HCT116 (cell line): ENCODE measurements at regions not wholly inside any gene's neighbourhood (a gene's known extent, or its start where the extent isn't known, plus 50 kb on each side); places are given as distances from the start of the nearest gene placed in this dataset.

Experiments
- ATAC-seq: fragments of 200-7000 bp; cut with Tn5 transposase; 2 replicates; pipeline ENCODE4 v1.9.1; 2020; ENCODE audit warnings: mild to moderate bottlenecking, moderate library complexity
- BruUV-seq: library from RNA; stranded (reverse); fragments of 400-500 nt; replicated peaks from 2 replicates; lab custom pipeline; 2021; lab: Mats Ljungman, UMichigan
- CTCF ChIA-PET: fragments of 300-600 bp; sonication (Branson Sonifier 250); formaldehyde crosslinking; loops from one replicate; lab custom pipeline; 2021; ENCODE audit warnings: antibody characterized with exemption; lab: Charles Lee
- POLR2A ChIA-PET: fragments of 300-600, 350-600 bp; sonication (Branson Sonifier 250); formaldehyde crosslinking; loops from one replicate; lab custom pipeline; 2021; ENCODE audit warnings: antibody characterized with exemption; lab: Charles Lee
- RAD21 ChIA-PET, 2 experiments: fragments of 300-600 bp; sonication (Branson Sonifier 250); formaldehyde crosslinking; loops; one replicate each; lab custom pipeline; 2023; ENCODE audit warnings: low total read pairs in 2 of 2; ENCODE audit not compliant: uncharacterized antibody in 2 of 2, unreplicated experiment in 2 of 2, low non-redundant PET in 1 of 2; lab: Charles Lee
- DNase-seq: peaks from one replicate; pipeline ENCODE4 v3.0.0-alpha.2; 2010; ENCODE audit warnings: low read depth, low spot score
- H2AFZ ChIP-seq: fragments of 200-600 bp; shearing (Covaris generic), sonication (generic); 2 replicates; pipeline ENCODE4 v1.6.1; 2017; ENCODE audit warnings: low read depth, mixed run types, mixed read lengths, antibody characterized with exemption, low read length; ENCODE audit not compliant: poor library complexity, severe bottlenecking
- H3K27ac ChIP-seq: 2 replicates; pipeline ENCODE4 v1.5.1; 2012; ENCODE audit warnings: low read depth, low read length
- H3K27me3 ChIP-seq: fragments of 200-600 bp; sonication (generic); 2 replicates; pipeline ENCODE4 v1.6.1; 2016; ENCODE audit warnings: mixed run types, low read length, mixed read lengths; ENCODE audit not compliant: insufficient read depth
- H3K36me3 ChIP-seq, 2 experiments: fragments of 200-500 bp in 1 of 2; fragments of 200-600 bp in 1 of 2; sonication (Bioruptor generic) in 1 of 2; sonication (generic) in 1 of 2; 2 replicates each; pipeline versions ENCODE4 v1.5.1 to v1.6.1; 2014 to 2016; ENCODE audit warnings: low read length in 2 of 2, inconsistent platforms in 1 of 2, mixed read lengths in 1 of 2, mixed run types in 1 of 2; ENCODE audit not compliant: insufficient read depth in 2 of 2, control insufficient read depth in 1 of 2
- H3K4me1 ChIP-seq, 2 experiments: fragments of 200-600 bp in 1 of 2; sonication (generic) in 1 of 2; 2 replicates each; pipeline versions ENCODE4 v1.5.1 to v1.6.1; 2012 to 2017; ENCODE audit warnings: low read length in 2 of 2, inconsistent platforms in 1 of 2, mild to moderate bottlenecking in 1 of 2, mixed read lengths in 1 of 2, mixed run types in 1 of 2, moderate library complexity in 1 of 2; ENCODE audit not compliant: insufficient read depth in 2 of 2, control insufficient read depth in 1 of 2
- H3K4me2 ChIP-seq: fragments of 200-600 bp; sonication (generic); 2 replicates; pipeline ENCODE4 v1.6.1; 2017; ENCODE audit warnings: mixed run types, low read length, mixed read lengths
- H3K4me3 ChIP-seq, 2 experiments: fragments of 200-600 bp in 1 of 2; sonication (generic) in 1 of 2; replicated peaks in 1 of 2; 2 replicates each; pipeline ENCODE4 v1.5.1; 2011 to 2016; ENCODE audit warnings: low read length in 2 of 2, control low read depth in 1 of 2, low read depth in 1 of 2, mild to moderate bottlenecking in 1 of 2, mixed read lengths in 1 of 2, mixed run types in 1 of 2
- H3K79me2 ChIP-seq: fragments of 200-600 bp; sonication (generic); 2 replicates; pipeline ENCODE4 v1.6.1; 2017; ENCODE audit warnings: mild to moderate bottlenecking, mixed run types, low read length, moderate library complexity, mixed read lengths; ENCODE audit not compliant: insufficient read depth
- H3K9ac ChIP-seq: fragments of 200-600 bp; sonication (generic); 2 replicates; pipeline ENCODE4 v1.6.1; 2016; ENCODE audit warnings: low read length, mixed read lengths
- H3K9me2 ChIP-seq: fragments of 200-600 bp; sonication (generic), shearing (Covaris generic); 2 replicates; pipeline ENCODE4 v1.6.1; 2017; ENCODE audit warnings: mixed run types, mild to moderate bottlenecking, moderate library complexity; ENCODE audit not compliant: insufficient read depth
- H3K9me3 ChIP-seq, 2 experiments: fragments of 200-500 bp in 1 of 2; fragments of 200-600 bp in 1 of 2; sonication (Bioruptor generic) in 1 of 2; sonication (generic) in 1 of 2; 2 replicates each; pipeline ENCODE4 v1.6.1; 2014 to 2017; ENCODE audit warnings: low read length in 2 of 2, mixed read lengths in 2 of 2, inconsistent platforms in 1 of 2, low read depth in 1 of 2, mild to moderate bottlenecking in 1 of 2, mixed run types in 1 of 2, moderate library complexity in 1 of 2; ENCODE audit not compliant: control insufficient read depth in 1 of 2, insufficient read depth in 1 of 2
- H4K20me1 ChIP-seq: fragments of 200-600 bp; sonication (generic), shearing (Covaris generic); 2 replicates; pipeline ENCODE4 v1.6.1; 2017; ENCODE audit warnings: mixed run types, mild to moderate bottlenecking, moderate library complexity; ENCODE audit not compliant: insufficient read depth
- POLR2A ChIP-seq: IDR thresholded peaks from 2 replicates; pipeline ENCODE4 v1.7.0; 2011; ENCODE audit warnings: borderline replicate concordance; ENCODE audit not compliant: insufficient read depth, insufficient read length; ENCODE audit errors: extremely low read depth
- SP1 ChIP-seq: IDR thresholded peaks from 2 replicates; pipeline ENCODE4 v1.6.1; 2012; ENCODE audit warnings: low read depth
- TCF7L2 ChIP-seq: IDR thresholded peaks from 2 replicates; pipeline ENCODE4 v1.7.0; 2011; ENCODE audit warnings: borderline replicate concordance, inconsistent platforms; ENCODE audit not compliant: insufficient read depth, insufficient read length; ENCODE audit errors: extremely low read depth
- ZNF274 ChIP-seq: fragments of 200-500 bp; sonication (Bioruptor generic); IDR thresholded peaks from 2 replicates; pipeline ENCODE4 v1.6.1; 2014; ENCODE audit warnings: mild to moderate bottlenecking, low read depth, low read length, inconsistent platforms
- intact Hi-C: fragments of 100-400 bp; cut with micrococcal nuclease; formaldehyde crosslinking; loops from 2 replicates; pipeline ENCODE4 v1.10.0; 2022
- TF ChIP-seq, protein P1 (sequence below): IDR thresholded peaks from 2 replicates; pipeline ENCODE4 v1.6.1; 2012
- TF ChIP-seq, protein P2 (sequence below): IDR thresholded peaks from 2 replicates; pipeline ENCODE4 v1.6.1; 2012; ENCODE audit warnings: low read depth

DNA sequence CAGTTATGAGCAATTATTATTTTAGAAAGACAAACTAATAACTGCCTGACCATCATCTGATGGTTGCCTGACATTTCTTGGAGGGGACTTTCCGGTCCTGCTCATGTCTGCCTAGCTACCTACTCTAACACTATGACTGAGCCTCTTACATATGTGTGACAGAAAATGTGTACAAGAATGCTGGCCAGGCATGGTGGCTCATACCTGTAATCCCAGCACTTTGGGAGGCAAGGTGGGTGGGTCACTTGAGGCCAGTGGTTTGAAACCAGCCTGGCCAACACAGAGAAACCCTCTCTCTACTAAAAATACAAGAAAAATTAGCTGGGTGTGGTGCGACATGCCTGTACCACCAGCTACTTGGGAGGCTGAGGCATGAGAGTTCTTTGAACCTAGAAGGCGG, 666.3 kb downstream of the KCNJ3 start:
- DNase-seq (no peak), ATAC-seq (no peak)
- Histone ChIP-seq H4K20me1 (no peaks in the 10 kb centered on the region), H3K9me3 (no peaks in the 10 kb centered on the region), H3K27ac (no peak overlapping the region), H3K9ac (no peak overlapping the region), H3K9me2 (no peaks in the 10 kb centered on the region), H2AFZ (no peak overlapping the region), H3K4me1 (no peaks in the 10 kb centered on the region), H3K4me3 (no peak overlapping the region), H3K4me2 (no peak overlapping the region), H3K79me2 (no peaks in the 10 kb centered on the region), H3K27me3 (no peaks in the 10 kb centered on the region), H3K36me3 (no peaks in the 10 kb centered on the region)
- ChIA-PET POLR2A (no interaction called here), RAD21 (no interaction called here), CTCF (interaction anchor here (0.6 kb wide), 1 partner anchor 8 kb away, joined by 3 read pairs; no protein-coding TSS in a partner anchor)
- no peak for TF ChIP-seq SP1
- TF ChIP-seq POLR2A: no peak
- no peak for TF ChIP-seq TCF7L2
- TF ChIP-seq, protein P1, sequence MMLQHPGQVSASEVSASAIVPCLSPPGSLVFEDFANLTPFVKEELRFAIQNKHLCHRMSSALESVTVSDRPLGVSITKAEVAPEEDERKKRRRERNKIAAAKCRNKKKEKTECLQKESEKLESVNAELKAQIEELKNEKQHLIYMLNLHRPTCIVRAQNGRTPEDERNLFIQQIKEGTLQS: no peak
- TF ChIP-seq, protein P2, sequence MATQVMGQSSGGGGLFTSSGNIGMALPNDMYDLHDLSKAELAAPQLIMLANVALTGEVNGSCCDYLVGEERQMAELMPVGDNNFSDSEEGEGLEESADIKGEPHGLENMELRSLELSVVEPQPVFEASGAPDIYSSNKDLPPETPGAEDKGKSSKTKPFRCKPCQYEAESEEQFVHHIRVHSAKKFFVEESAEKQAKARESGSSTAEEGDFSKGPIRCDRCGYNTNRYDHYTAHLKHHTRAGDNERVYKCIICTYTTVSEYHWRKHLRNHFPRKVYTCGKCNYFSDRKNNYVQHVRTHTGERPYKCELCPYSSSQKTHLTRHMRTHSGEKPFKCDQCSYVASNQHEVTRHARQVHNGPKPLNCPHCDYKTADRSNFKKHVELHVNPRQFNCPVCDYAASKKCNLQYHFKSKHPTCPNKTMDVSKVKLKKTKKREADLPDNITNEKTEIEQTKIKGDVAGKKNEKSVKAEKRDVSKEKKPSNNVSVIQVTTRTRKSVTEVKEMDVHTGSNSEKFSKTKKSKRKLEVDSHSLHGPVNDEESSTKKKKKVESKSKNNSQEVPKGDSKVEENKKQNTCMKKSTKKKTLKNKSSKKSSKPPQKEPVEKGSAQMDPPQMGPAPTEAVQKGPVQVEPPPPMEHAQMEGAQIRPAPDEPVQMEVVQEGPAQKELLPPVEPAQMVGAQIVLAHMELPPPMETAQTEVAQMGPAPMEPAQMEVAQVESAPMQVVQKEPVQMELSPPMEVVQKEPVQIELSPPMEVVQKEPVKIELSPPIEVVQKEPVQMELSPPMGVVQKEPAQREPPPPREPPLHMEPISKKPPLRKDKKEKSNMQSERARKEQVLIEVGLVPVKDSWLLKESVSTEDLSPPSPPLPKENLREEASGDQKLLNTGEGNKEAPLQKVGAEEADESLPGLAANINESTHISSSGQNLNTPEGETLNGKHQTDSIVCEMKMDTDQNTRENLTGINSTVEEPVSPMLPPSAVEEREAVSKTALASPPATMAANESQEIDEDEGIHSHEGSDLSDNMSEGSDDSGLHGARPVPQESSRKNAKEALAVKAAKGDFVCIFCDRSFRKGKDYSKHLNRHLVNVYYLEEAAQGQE: no peak
- TF ChIP-seq ZNF274: no peak
- BruUV-seq: no TSS peak
- intact Hi-C loops: no loop called here
